ENCODE measurements at regions not wholly inside any gene's neighbourhood (a gene's known extent, or its start where the extent isn't known, plus 50 kb on each side); places are given as distances from the start of the nearest gene placed in this dataset.

DNA sequence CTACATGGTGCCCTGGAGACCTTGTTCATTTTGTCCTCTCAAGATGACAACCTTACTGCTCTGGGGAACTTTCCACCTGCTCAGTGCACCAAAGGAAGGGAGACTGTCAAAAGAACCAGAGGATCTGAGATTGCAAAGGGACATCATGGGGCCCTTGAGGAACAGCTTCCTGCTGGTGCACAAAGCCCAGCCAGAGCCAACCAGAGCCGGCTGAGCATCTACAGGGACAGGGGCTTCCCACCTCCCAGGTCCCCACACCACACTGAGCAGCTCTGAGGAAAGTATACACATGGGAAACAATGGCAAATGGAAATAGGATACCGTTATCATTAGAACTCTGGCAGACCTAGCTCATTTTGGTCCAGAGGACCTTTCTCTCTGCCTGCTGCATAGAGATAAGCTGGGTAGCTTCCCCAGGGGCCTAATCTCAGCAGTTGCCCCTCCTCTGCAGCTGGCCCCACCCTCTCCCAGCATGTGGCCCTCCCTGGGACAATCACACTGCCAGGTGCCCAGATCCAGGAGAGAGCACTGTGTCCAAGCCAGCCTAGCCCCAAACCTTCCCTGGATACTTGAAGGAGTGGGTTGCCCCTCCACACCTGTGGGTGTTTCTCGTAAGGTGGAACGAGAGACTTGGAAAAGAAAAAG, 123.4 kb upstream of the PRR20G start:
- Mint-ChIP-seq H3K27me3 (peaks cover 87% of the 10 kb centered on the region), H3K36me3 (ENCODE audit: insufficient read depth) (no peaks in the 10 kb centered on the region), H3K4me3 (no peak overlapping the region), H3K4me1 (no peaks in the 10 kb centered on the region), H3K27ac (ENCODE audit: low read depth) (no peak overlapping the region), H3K9me3 (no peaks in the 10 kb centered on the region)
- ATAC-seq (replicated peaks; ENCODE audit: extremely low read depth, poor library complexity, severe bottlenecking): no peak
- DNase-seq (ENCODE audit: low spot score in 2 of 2): no peak

DNA sequence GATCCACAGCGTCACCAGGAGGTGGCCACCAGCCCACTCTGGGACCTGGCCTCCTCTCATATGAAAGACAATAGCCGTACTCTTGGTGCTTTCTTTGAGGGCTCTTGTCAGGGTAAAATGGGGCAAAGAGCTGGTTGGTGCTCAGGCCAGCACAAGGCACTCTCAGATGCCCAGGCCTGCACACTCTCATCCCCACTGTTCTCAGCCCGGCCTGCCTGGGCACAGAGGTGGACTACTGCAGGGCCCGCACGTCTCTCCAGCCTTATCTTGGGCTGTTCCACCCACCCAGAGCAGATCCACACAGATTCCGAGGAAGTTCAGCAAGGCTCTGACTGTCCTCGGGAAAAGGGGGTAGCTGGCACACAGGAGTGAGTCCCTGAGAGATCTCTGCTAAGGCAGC, 122.8 kb upstream of the PRR20G start:
- no peak for ATAC-seq (replicated peaks; ENCODE audit: extremely low read depth, poor library complexity, severe bottlenecking)
- peak in 1 of 2 donors; percentile 11 for DNase-seq (ENCODE audit: low spot score in 2 of 2)
- H3K4me1 Mint-ChIP-seq: no peaks in the 10 kb centered on the region
- H3K36me3 Mint-ChIP-seq (ENCODE audit: insufficient read depth): no peaks in the 10 kb centered on the region
- no peak overlapping the region for H3K4me3 Mint-ChIP-seq
- H3K27ac Mint-ChIP-seq (ENCODE audit: low read depth): no peak overlapping the region
- no peaks in the 10 kb centered on the region for H3K9me3 Mint-ChIP-seq
- peaks cover 87% of the 10 kb centered on the region for H3K27me3 Mint-ChIP-seq

DNA sequence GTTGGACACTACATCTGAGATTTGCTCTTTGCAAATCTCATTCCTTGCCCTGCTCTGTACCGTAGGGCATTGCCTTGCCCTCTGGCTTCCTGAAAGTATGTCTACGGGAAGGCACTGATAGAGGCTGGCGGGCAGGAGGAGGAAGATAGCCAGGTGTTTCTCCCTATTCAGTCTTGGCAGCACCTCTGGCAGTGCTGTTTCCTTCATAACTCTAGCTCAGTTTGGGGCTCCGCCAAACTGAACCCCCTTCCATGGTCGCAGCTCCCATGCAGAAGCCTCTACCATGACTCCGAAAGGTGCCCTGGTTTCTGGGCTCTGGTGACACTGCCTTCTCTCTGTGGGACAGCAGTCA, 122.3 kb upstream of the PRR20G start:
- Mint-ChIP-seq H3K4me3 (no peak overlapping the region), H3K27me3 (peaks cover 87% of the 10 kb centered on the region), H3K4me1 (no peaks in the 10 kb centered on the region), H3K9me3 (no peaks in the 10 kb centered on the region), H3K27ac (ENCODE audit: low read depth) (no peak overlapping the region), H3K36me3 (ENCODE audit: insufficient read depth) (no peaks in the 10 kb centered on the region)
- ATAC-seq (replicated peaks; ENCODE audit: extremely low read depth, poor library complexity, severe bottlenecking) (no peak), DNase-seq (ENCODE audit: low spot score in 2 of 2) (peak in 1 of 2 donors; percentile 3)

DNA sequence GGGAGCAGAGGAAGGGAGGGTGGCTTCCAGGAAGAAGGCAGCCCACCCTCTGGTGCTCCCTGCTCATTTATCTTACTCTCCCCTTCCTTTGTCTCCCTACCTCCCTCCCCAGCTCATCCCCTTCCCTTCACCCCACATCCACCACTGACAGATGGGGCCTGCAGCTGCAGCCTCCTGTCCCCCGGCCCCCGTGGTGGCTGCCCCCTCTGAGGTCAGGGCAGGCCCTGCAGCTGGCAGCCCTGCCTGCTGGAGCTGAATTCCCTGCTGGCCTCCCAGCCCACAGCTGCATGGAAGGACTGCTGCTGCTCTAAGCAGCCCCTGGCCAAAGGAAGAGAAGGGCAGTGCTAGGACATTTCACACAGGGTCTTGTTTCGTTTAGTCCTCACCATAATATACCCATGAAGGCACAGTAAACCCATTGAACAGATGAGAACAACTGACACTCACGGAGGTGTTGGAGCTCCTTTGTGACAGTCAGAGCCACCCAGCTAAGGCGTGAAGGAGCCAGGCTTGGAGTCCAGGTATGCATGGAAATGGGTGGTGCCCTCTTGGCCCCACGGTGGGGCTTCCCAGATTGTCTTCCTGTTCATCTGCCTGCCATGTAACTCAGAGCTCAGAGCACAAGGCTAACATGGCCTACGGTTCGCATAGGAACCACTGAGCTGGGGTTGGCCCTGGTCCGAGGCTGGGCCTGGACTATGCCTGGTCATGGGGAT, 121.7 kb upstream of the PRR20G start:
- DNase-seq (ENCODE audit: low spot score in 2 of 2) (no peak), ATAC-seq (replicated peaks; ENCODE audit: extremely low read depth, poor library complexity, severe bottlenecking) (no peak)
- no peaks in the 10 kb centered on the region for H3K4me1 Mint-ChIP-seq
- no peak overlapping the region for H3K4me3 Mint-ChIP-seq
- H3K27ac Mint-ChIP-seq (ENCODE audit: low read depth): no peak overlapping the region
- H3K36me3 Mint-ChIP-seq (ENCODE audit: insufficient read depth): no peaks in the 10 kb centered on the region
- H3K27me3 Mint-ChIP-seq: peaks cover 87% of the 10 kb centered on the region
- H3K9me3 Mint-ChIP-seq: no peaks in the 10 kb centered on the region

DNA sequence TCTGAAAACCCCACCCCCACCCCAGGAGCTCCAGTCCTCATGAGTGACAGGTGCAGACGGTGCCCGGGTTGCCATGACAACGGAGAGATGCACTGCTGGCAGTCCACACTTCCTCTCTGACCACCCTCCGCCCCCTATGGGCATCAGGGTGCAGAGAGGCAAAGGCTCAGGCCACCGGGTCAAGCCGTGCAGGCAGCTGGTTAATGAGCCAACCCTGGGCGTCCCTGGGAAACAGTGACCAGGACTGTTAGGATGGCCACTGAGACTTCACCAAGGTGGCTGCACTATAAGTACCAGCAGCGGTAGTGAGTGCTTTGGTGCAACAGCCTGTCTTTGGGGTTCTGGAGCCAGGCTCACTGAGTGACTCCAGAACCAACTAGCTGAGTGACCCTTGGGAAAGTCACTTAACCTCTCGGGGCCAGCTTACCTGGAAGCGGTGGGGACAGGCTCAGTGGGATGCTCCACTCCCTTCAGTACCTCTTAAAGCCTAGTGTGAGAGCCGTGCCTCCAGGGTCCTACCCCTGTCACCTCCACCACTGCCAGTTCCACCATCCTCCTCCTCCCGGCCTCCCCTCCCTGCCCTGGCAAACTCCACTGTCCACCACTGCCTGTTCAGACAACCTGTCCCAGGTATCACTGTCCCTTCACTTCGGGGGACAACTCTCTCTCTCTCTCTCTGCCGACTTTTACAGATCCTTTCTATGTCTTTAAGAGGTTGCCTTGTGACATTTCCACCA, 121.0 kb upstream of the PRR20G start:
- H3K27me3 Mint-ChIP-seq: peaks cover 87% of the 10 kb centered on the region
- DNase-seq (ENCODE audit: low spot score in 2 of 2): no peak
- no peaks in the 10 kb centered on the region for H3K4me1 Mint-ChIP-seq
- H3K36me3 Mint-ChIP-seq (ENCODE audit: insufficient read depth): no peaks in the 10 kb centered on the region
- no peak for ATAC-seq (replicated peaks; ENCODE audit: extremely low read depth, poor library complexity, severe bottlenecking)
- no peak overlapping the region for H3K27ac Mint-ChIP-seq (ENCODE audit: low read depth)
- no peak overlapping the region for H3K4me3 Mint-ChIP-seq
- H3K9me3 Mint-ChIP-seq: no peaks in the 10 kb centered on the region

DNA sequence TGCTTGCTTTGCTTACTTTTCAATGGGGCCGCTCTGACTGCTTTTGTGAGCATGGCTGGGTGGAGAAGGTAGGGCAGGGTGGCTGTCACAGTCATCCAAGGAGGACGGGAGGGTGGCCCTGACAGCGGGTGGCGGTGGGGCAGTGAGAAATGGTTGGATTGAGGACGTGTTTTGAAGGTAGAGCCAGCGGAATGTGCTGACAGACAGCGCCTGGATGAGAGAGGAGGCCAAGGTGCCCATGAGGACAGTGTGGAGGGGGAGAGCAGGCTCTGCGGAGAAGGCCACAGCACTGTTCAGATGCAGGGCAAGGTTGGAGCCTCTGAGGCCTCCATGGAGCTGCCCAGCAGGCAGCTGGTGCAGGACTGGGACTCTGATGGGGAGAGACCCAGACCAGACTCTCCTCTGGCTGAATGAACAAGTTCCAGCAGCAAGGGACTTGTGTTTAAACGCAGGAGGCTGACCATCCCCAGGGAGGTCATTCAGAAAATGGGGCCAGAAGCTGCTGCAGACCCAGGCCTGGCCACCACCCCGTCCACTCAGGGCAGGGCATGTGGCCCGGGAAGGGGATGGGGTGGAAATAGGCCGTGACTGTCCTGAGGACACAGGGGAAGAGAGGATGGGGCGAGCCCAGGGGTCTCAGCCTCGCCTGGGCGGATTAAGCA, 120.3 kb upstream of the PRR20G start:
- ATAC-seq (replicated peaks; ENCODE audit: extremely low read depth, poor library complexity, severe bottlenecking) (no peak), DNase-seq (ENCODE audit: low spot score in 2 of 2) (no peak)
- H3K36me3 Mint-ChIP-seq (ENCODE audit: insufficient read depth): no peaks in the 10 kb centered on the region
- no peaks in the 10 kb centered on the region for H3K4me1 Mint-ChIP-seq
- H3K27ac Mint-ChIP-seq (ENCODE audit: low read depth): no peak overlapping the region
- peaks cover 84% of the 10 kb centered on the region for H3K27me3 Mint-ChIP-seq
- no peaks in the 10 kb centered on the region for H3K9me3 Mint-ChIP-seq
- no peak overlapping the region for H3K4me3 Mint-ChIP-seq

DNA sequence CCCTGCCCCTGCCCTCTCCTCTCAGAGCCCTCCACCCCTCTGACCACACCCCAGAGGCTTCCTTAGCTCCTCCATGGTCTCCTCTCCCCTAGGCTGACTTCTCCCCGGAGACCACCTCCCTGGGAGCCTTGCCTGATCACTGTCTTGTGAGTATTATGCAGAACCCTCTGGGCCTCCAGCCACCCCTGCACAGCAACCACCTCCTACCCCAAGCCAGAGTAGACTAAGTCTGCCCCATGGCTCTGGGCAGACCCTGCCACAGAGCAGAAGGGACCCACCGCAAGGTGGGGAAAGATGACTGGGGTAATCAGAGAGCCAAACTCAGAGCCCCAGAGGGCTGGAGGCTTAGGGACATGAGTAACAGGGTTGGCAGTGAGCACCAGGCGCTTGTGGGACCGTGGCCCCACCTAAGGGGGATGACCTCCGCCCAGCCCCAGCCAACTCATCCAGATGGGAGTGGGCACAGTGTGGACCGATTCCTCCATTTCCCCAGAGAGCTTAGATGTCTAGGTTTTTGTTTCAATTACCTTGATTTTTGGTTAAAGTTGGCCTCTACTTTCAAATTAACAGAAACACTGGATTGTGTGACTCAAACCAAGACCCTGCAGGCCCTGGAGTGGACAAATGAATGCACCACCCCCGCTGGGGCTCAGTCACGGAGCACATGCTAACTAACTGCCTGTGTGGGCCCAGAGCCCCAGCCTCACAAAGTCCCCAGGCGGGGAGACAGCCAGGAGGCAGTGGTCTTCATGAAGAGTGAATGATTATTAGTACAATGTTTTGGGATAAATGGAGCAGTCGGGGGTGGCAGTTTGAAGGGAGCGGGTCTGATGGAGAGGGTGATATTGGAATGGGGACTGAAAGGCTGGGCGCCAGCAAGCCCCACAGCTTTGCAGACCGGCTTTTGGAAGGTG, 119.4 kb upstream of the PRR20G start:
- Mint-ChIP-seq H3K36me3 (ENCODE audit: insufficient read depth) (no peaks in the 10 kb centered on the region), H3K4me1 (no peaks in the 10 kb centered on the region), H3K27ac (ENCODE audit: low read depth) (no peak overlapping the region), H3K4me3 (no peak overlapping the region), H3K27me3 (peaks cover 79% of the 10 kb centered on the region), H3K9me3 (no peaks in the 10 kb centered on the region)
- no peak for ATAC-seq (replicated peaks; ENCODE audit: extremely low read depth, poor library complexity, severe bottlenecking)
- no peak for DNase-seq (ENCODE audit: low spot score in 2 of 2)

DNA sequence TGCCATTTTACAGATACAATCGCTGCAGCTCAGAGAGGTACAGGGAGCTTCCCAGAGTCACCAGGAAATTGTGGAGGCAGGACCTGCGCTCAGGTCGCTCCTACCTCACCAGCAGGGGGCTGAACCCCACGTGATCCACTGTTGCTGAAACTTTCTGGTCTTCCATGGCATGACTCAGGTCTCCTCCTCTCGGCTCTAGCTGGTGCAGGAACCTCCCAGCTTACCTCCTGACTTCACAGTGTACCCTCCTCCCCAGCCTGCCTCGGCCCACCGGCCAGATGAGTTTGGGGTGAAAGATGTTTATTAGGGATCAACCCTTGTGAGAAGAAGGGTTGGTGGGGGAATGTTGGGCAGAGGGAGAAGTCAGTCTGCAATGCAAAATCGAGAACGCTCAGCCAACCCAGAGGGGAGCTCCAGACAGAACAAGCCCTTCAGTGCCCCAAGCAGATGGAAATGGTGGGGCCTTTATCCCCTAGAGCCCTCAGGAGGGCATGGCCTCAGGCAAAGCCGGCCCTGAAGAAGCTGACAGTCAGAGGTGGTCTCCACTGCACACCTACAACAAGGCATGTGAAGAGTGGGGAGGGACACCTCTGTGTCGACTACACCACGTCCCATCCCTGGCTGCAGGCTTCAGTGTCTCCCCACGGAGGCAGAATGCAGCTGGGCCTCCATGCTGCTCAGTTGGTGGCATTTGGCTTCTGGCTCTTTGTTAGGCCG, 118.6 kb upstream of the PRR20G start:
- DNase-seq (ENCODE audit: low spot score in 2 of 2) (no peak), ATAC-seq (replicated peaks; ENCODE audit: extremely low read depth, poor library complexity, severe bottlenecking) (no peak)
- Mint-ChIP-seq H3K27me3 (peaks cover 86% of the 10 kb centered on the region), H3K36me3 (ENCODE audit: insufficient read depth) (no peaks in the 10 kb centered on the region), H3K27ac (ENCODE audit: low read depth) (no peak overlapping the region), H3K9me3 (no peaks in the 10 kb centered on the region), H3K4me3 (no peak overlapping the region), H3K4me1 (no peaks in the 10 kb centered on the region)

DNA sequence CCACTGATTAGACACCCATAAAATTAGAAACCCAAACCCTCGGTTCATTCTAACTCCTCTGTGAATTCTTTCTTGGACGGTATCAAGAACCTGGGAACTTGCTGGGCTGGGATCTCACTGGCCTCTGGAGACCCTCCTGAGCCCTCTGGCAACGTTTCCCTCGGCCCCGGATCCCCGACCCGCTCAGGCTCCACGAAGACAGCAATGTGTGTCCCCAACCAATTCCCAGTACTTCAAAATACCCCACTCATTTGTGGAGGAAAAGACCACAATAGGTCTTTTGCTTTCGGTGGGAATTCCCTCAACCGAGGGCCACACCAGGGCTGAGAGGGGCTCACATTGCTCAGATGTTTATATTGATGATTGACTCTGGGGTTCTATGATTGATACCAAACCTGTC, 117.9 kb upstream of the PRR20G start:
- no peaks in the 10 kb centered on the region for H3K36me3 Mint-ChIP-seq (ENCODE audit: insufficient read depth)
- H3K4me3 Mint-ChIP-seq: no peak overlapping the region
- no peak for DNase-seq (ENCODE audit: low spot score in 2 of 2)
- no peaks in the 10 kb centered on the region for H3K9me3 Mint-ChIP-seq
- no peaks in the 10 kb centered on the region for H3K4me1 Mint-ChIP-seq
- ATAC-seq (replicated peaks; ENCODE audit: extremely low read depth, poor library complexity, severe bottlenecking): no peak
- peaks cover 86% of the 10 kb centered on the region for H3K27me3 Mint-ChIP-seq
- no peak overlapping the region for H3K27ac Mint-ChIP-seq (ENCODE audit: low read depth)

DNA sequence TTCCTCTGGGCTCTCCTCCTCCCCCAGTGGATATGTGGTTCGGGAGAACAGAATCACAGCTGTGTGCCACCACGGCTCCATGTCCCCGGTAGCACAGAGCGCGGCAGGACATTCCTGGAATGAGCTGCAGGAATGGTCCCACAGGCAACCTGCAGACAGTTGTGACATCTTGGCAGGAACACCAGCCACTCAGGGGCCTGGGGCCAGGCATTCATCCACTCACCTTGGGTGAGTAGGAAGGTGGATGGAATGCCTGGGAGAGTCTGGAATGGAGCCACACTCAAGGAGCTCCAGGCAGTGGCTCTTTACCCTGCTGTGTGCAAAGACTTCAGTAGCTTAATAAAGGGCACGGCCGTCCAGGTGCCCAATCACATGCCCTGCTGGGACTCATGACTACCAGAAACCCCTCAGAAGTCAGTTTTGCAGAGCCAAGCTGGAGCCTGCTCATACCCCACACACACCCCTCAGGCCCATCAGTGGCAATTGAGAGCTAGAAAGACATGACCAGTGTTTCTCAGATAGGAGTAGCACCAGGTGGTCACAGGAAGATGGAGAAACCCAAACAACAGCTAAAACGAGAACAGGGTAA, 117.3 kb upstream of the PRR20G start:
- no peaks in the 10 kb centered on the region for H3K9me3 Mint-ChIP-seq
- no peak overlapping the region for H3K4me3 Mint-ChIP-seq
- H3K36me3 Mint-ChIP-seq (ENCODE audit: insufficient read depth): no peaks in the 10 kb centered on the region
- peaks cover 86% of the 10 kb centered on the region for H3K27me3 Mint-ChIP-seq
- no peak overlapping the region for H3K27ac Mint-ChIP-seq (ENCODE audit: low read depth)
- DNase-seq (ENCODE audit: low spot score in 2 of 2): no peak
- no peak for ATAC-seq (replicated peaks; ENCODE audit: extremely low read depth, poor library complexity, severe bottlenecking)
- H3K4me1 Mint-ChIP-seq: no peaks in the 10 kb centered on the region

DNA sequence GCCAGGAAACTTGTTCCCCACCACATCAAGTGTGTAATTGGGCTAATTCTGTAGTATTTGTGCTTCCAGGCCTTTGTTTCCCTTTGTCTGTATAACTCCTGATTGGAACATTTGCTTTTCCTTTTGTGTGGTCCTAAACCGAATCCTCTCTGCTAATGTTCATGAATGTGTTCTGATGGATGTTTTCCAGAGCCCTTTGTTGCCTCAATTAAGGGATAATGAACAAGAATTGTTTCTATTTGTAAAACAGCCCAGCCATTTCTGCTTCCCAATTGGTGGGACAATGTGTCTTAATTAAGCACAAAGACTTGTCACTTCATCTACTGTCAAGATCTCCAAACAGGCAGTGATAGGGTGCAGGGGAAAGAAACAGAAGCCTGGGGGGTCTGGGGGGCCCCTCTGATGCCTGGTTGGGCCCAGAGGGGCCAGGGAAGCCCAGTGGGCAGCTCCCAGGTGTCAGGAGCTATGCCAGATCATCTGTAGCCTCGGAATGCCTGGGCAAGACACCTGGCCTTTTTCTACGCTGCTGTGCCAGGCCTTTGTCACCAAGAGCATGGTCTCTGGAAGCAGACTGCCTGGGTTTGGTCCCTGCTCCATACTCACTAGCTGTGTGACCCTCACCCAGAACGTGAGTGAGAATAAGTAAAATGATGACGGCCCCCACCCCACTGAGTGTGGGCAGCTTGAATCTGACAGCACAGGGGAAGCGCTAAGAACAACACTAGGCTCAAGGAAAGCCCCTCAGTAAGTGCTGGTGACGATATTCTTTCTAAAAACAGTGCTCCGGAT, 116.6 kb upstream of the PRR20G start:
- Mint-ChIP-seq H3K4me3 (no peak overlapping the region), H3K27ac (ENCODE audit: low read depth) (no peak overlapping the region), H3K36me3 (ENCODE audit: insufficient read depth) (no peaks in the 10 kb centered on the region), H3K27me3 (peaks cover 81% of the 10 kb centered on the region), H3K4me1 (no peaks in the 10 kb centered on the region), H3K9me3 (no peaks in the 10 kb centered on the region)
- ATAC-seq (replicated peaks; ENCODE audit: extremely low read depth, poor library complexity, severe bottlenecking) (no peak), DNase-seq (ENCODE audit: low spot score in 2 of 2) (no peak)

Measured in central memory CD8-positive, alpha-beta T cell (primary cell).